B cell (primary cell): ENCODE measurements at regions not wholly inside any gene's neighbourhood (a gene's known extent, or its start where the extent isn't known, plus 50 kb on each side); places are given as distances from the start of the nearest gene placed in this dataset.

Experiments used
- ATAC-seq: fragments of 200-7000 bp; cut with Tn5 transposase; one replicate; pipeline ENCODE4 v1.10.0; 2021; ENCODE audit warnings: low read depth, mild to moderate bottlenecking, moderate number of reproducible peaks, moderate library complexity
- CTCF ChIA-PET: fragments of 350-600 bp; sonication (Branson Sonifier 250); formaldehyde crosslinking; loops from one replicate; lab custom pipeline; 2021; ENCODE audit warnings: antibody characterized with exemption, inconsistent platforms; lab: Charles Lee
- POLR2A ChIA-PET: fragments of 350-600 bp; sonication (Branson Sonifier 250); formaldehyde crosslinking; loops from one replicate; lab custom pipeline; 2021; ENCODE audit warnings: antibody characterized with exemption; lab: Charles Lee
- DNase-seq: peaks from one replicate; pipeline ENCODE4 v3.0.0; 2013
- H2AFZ ChIP-seq: 2 replicates; pipeline ENCODE4 v1.6.1; 2012; ENCODE audit warnings: mild to moderate bottlenecking, low read depth, low read length; ENCODE audit not compliant: insufficient read depth, poor library complexity, severe bottlenecking
- H3K27ac ChIP-seq, 2 donors: 1 replicate in 1 of 2; 2 replicates in 1 of 2; pipeline ENCODE4 v1.5.1; 2012 to 2013; ENCODE audit warnings: low read length in 2 of 2, mild to moderate bottlenecking in 2 of 2, moderate library complexity in 1 of 2
- H3K27me3 ChIP-seq, 4 experiments: fragments of 200-600 bp in 1 of 4; sonication (generic) in 1 of 4; replicated peaks in 1 of 4; 1 replicate in 2 of 4; 2 replicates in 2 of 4; pipeline versions ENCODE4 v1.6.1 to v1.7.0; 2013 to 2016; ENCODE audit warnings: low read length in 3 of 4, mild to moderate bottlenecking in 2 of 4, mixed read lengths in 1 of 4, moderate library complexity in 1 of 4; ENCODE audit not compliant: insufficient read depth in 4 of 4, control insufficient read depth in 3 of 4; ENCODE audit errors: control extremely low read depth in 1 of 4
- H3K36me3 ChIP-seq, 2 experiments: replicated peaks in 1 of 2; 1 replicate in 1 of 2; 2 replicates in 1 of 2; pipeline versions ENCODE4 v1.6.1 to v1.7.1; 2013; ENCODE audit warnings: low read length in 1 of 2; ENCODE audit not compliant: insufficient read depth in 2 of 2, control insufficient read depth in 1 of 2; ENCODE audit errors: control extremely low read depth in 1 of 2, extremely low read depth in 1 of 2
- H3K4me1 ChIP-seq, 2 donors: fragments of 200-600 bp in 1 of 2; sonication (generic) in 1 of 2; 1 replicate in 1 of 2; 2 replicates in 1 of 2; pipeline versions ENCODE4 v1.5.1 to v1.6.1; 2013 to 2017; ENCODE audit warnings: low read length in 2 of 2; ENCODE audit not compliant: control insufficient read depth in 2 of 2, insufficient read depth in 2 of 2
- H3K4me2 ChIP-seq: replicated peaks from 2 replicates; pipeline ENCODE3; 2012; ENCODE audit warnings: mild to moderate bottlenecking, low read depth, low read length; ENCODE audit not compliant: poor library complexity, severe bottlenecking
- H3K4me3 ChIP-seq, 5 experiments: fragments of 200-600 bp in 1 of 5; sonication (generic) in 1 of 5; 1 replicate in 3 of 5; 2 replicates in 2 of 5; pipeline versions ENCODE4 v1.5.1 to v1.7.0; 2011 to 2016; ENCODE audit warnings: low read length in 4 of 5, mild to moderate bottlenecking in 4 of 5, low read depth in 2 of 5, control low read depth in 1 of 5, moderate library complexity in 1 of 5; ENCODE audit not compliant: insufficient read depth in 1 of 5; ENCODE audit errors: control extremely low read depth in 1 of 5, extremely low read depth in 1 of 5
- H3K79me2 ChIP-seq: fragments of 200-600 bp; sonication (generic); one replicate; pipeline ENCODE4 v1.6.0; 2016; ENCODE audit warnings: low read length; ENCODE audit not compliant: control insufficient read depth, insufficient read depth
- H3K9ac ChIP-seq: fragments of 200-600 bp; sonication (generic); 2 replicates; pipeline ENCODE4 v1.6.1; 2017; ENCODE audit warnings: mild to moderate bottlenecking, low read length, moderate library complexity
- H3K9me3 ChIP-seq, 3 donors: one replicate each; pipeline versions ENCODE4 v1.6.1 to v1.7.1; 2013; ENCODE audit warnings: low read length in 2 of 3; ENCODE audit not compliant: control insufficient read depth in 2 of 3, insufficient read depth in 1 of 3; ENCODE audit errors: control extremely low read depth in 1 of 3
- H4K20me1 ChIP-seq: 2 replicates; pipeline ENCODE4 v1.6.0; 2012; ENCODE audit warnings: mild to moderate bottlenecking, low read length; ENCODE audit not compliant: insufficient read depth, control insufficient read depth, poor library complexity, severe bottlenecking
- H3K27ac Mint-ChIP-seq: one replicate; pipeline ENCODE4 v1.8.0; 2021; ENCODE audit warnings: mixed read lengths
- H3K27me3 Mint-ChIP-seq: one replicate; pipeline ENCODE4 v1.8.0; 2021; ENCODE audit warnings: mixed read lengths
- H3K4me1 Mint-ChIP-seq: one replicate; pipeline ENCODE4 v1.8.0; 2021; ENCODE audit warnings: mixed read lengths
- H3K4me3 Mint-ChIP-seq: one replicate; pipeline ENCODE4 v1.8.0; 2021; ENCODE audit warnings: mixed read lengths
- H3K9me3 Mint-ChIP-seq: one replicate; pipeline ENCODE4 v1.8.0; 2022; ENCODE audit warnings: mixed read lengths; ENCODE audit not compliant: insufficient read depth
- CTCF ChIP-seq: fragments of 200-600 bp; IDR thresholded peaks from one replicate; pipeline ENCODE4 v1.8.0; 2022; ENCODE audit warnings: antibody characterized with exemption, mild to moderate bottlenecking
- EZH2 ChIP-seq: IDR thresholded peaks from 2 replicates; pipeline ENCODE4 v1.6.1; 2012; ENCODE audit warnings: borderline replicate concordance, low read depth, mild to moderate bottlenecking, moderate library complexity, low read length; ENCODE audit not compliant: insufficient read depth, poor library complexity, severe bottlenecking
- WGBS: methylation state at CpG from one replicate; pipeline ENCODE4 v1.1.5; 2013; ENCODE audit warnings: missing lambda C conversion rate; ENCODE audit not compliant: insufficient coverage; 5-methylcytosine and 5-hydroxymethylcytosine counted together
- intact Hi-C: fragments of 100-400 bp; cut with micrococcal nuclease; formaldehyde crosslinking; loops from one replicate; pipeline ENCODE4 v1.10.0; 2022

- DNase-seq (no peak), ATAC-seq (no peak)
- Histone ChIP-seq H3K27me3 (no peaks in the 10 kb centered on the region), H3K27ac (no peak overlapping the region), H3K4me2 (no peak overlapping the region), H3K9me3 (no peaks in the 10 kb centered on the region), H3K36me3 (no peaks in the 10 kb centered on the region), H3K9ac (no peak overlapping the region), H4K20me1 (no peaks in the 10 kb centered on the region), H2AFZ (no peak overlapping the region), H3K4me1 (no peaks in the 10 kb centered on the region), H3K4me3 (no peak overlapping the region), H3K79me2 (no peaks in the 10 kb centered on the region)
- Mint-ChIP-seq H3K27me3 (no peaks in the 10 kb centered on the region), H3K9me3 (no peaks in the 10 kb centered on the region), H3K27ac (no peak overlapping the region), H3K4me3 (no peak overlapping the region), H3K4me1 (no peaks in the 10 kb centered on the region)
- CTCF ChIA-PET = interaction anchor here (1.0 kb wide), 1 partner anchor 9 kb away, joined by 3 read pairs; no protein-coding TSS in a partner anchor
- POLR2A ChIA-PET = no interaction called here
- intact Hi-C loops = no loop called here
- TF ChIP-seq EZH2 (no peak), CTCF (no peak)
These were observed 188.2 kb upstream of the ANO3 start for GRCh38 chr11:26143566-26144290.

- no peaks in the 10 kb centered on the region for H3K27me3 ChIP-seq
- H3K9me3 ChIP-seq = peaks cover 0 to 2% (median 0%) of the 10 kb centered on the region in 3 donors
- WGBS = no CpG with 5 or more reads among the region's 2 CpGs
- DNase-seq (no peak), ATAC-seq (no peak)
- ChIA-PET POLR2A (no interaction called here), CTCF (interaction anchor here (1.0 kb wide), 1 partner anchor 9 kb away, joined by 3 read pairs; no protein-coding TSS in a partner anchor)
- Mint-ChIP-seq H3K27ac (no peak overlapping the region), H3K4me3 (no peak overlapping the region), H3K27me3 (no peaks in the 10 kb centered on the region), H3K4me1 (no peaks in the 10 kb centered on the region), H3K9me3 (no peaks in the 10 kb centered on the region)
- no peaks in the 10 kb centered on the region for H3K4me1 ChIP-seq
- intact Hi-C loops = no loop called here
- no peaks in the 10 kb centered on the region for H3K36me3 ChIP-seq
- H3K79me2 ChIP-seq = no peaks in the 10 kb centered on the region
- no peak overlapping the region for H3K4me2 ChIP-seq
- no peaks in the 10 kb centered on the region for H4K20me1 ChIP-seq
- H3K27ac ChIP-seq = no peak overlapping the region
- H3K4me3 ChIP-seq = no peak overlapping the region
- no peak overlapping the region for H2AFZ ChIP-seq
- no peak overlapping the region for H3K9ac ChIP-seq
- TF ChIP-seq EZH2 (no peak), CTCF (no peak)
These were observed 187.6 kb upstream of the ANO3 start for GRCh38 chr11:26144291-26144690.
